C1 segment of cervical spinal cord (tissue), 14 donors: ENCODE measurements at regions not wholly inside any gene's neighbourhood (a gene's known extent, or its start where the extent isn't known, plus 50 kb on each side); places are given as distances from the start of the nearest gene placed in this dataset.
A peak's percentile ranks its signal among the peaks of the same experiment; 100 is the strongest.
"Not testable (repeated sequence)": the region's sequence is repeated elsewhere in the genome, so short reads cannot be mapped to it uniquely, and the experiment has no call there.

ENCODE experiments used
- DNase-seq, 14 donors: peaks; one replicate each; lab custom pipeline; 2025; lab: John Stamatoyannopoulos, UW

DNA sequence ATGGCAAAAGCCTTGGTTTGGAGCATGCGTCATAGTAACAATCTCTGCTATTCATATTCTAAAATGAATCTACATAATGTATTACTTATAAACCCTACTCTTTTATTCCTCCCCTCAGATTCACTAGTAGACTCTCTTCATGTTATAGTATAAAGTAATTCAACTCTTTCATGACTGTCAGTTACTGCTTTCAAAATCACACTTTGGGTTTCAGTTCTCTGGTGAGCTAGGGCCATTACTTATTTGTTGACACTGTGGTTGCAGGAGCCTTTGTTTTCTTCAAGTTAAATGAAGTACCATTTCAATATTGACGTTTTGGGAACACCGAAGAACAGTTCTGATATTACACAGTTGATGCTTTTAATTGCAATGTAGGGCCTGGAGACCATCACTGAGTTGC is 378.4 kb downstream of the DDX10 start:
- no peak for DNase-seq

GRCh38 chr11:109046284-109046992 is 375.6 kb upstream of the C11orf87 start:
- no peak for DNase-seq

DNA sequence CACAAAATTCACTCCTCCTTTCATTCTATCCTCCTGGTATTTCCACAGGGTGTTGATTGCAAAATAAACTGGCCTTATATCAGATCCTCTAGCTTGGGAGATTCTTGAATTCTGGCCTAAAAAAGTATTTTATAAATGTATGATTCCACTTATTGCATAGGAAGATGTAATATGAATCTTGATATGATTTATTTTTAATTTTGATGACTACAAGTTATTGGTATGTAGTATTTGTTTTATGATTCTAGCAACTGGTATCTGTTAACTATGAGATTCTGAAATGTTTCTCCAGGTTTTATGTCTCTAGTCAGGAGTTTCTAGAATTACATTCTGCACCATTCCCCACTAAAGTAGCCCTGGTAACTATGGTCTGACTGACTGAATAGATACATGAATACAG is 373.9 kb upstream of the C11orf87 start:
- no peak for DNase-seq

- no peak for DNase-seq
Observed at GRCh38 chr11:109051200-109051599, 370.8 kb upstream of the C11orf87 start.

DNA sequence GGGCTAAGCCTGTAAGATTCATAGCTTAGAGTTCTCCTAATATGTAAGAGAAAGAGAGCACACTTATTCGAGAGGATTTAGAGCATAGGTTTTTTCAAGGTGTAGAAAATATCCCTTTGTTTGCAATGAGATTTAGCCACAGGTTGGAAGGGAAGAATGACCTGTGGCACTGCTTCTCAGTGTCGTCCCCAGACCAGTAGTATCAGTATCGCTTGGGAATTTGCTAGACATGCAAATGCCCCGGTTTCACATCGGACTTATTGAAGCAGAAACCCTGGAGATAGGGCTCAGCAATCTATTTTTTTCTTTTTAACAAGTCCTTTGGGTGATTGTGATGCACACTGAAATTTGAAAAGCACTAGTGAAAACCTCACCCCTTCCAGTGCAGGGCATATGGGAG is 362.6 kb upstream of the C11orf87 start:
- DNase-seq = no peak

- no peak for DNase-seq
Observed at GRCh38 chr11:109061394-109061793, 360.6 kb upstream of the C11orf87 start.

DNA sequence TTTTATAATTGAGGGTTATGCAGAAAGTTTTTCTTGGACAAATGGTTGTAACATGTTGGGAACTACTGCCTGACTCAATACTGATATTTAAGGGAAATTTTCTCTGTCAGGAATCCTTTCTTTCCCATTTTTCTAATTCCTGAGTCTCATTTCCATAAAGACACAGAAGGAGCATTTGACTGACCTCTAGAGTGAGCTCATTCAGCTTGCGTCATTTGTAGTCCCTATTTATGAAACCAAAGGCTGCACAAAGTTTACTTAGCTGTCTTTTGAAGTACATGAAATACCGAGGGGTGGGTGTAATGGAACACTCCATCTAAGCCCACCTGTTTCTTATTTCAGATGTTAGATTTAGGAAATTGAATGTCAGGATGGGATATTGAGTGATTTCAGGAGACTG is 359.5 kb upstream of the C11orf87 start:
- no peak for DNase-seq

DNA sequence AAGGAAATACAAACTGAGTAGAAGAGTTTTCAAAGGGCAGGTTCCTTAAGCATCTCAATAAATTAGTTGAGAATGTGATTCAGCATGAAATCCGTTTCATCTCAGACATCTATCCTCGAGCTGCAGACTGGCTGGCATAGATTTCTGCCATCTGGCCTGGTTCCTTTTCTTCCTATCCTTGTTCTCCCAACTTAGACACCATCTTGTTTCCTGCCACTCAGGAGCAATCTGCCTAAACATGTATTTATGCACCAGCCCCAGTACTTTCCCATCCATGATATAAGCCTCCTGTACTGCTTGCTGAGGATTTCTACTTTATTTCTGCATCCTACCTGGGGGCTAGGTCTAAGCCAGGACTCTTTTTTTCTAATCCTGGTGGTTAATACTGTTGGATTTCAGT is 359.1 kb upstream of the C11orf87 start:
- DNase-seq = no peak

DNA sequence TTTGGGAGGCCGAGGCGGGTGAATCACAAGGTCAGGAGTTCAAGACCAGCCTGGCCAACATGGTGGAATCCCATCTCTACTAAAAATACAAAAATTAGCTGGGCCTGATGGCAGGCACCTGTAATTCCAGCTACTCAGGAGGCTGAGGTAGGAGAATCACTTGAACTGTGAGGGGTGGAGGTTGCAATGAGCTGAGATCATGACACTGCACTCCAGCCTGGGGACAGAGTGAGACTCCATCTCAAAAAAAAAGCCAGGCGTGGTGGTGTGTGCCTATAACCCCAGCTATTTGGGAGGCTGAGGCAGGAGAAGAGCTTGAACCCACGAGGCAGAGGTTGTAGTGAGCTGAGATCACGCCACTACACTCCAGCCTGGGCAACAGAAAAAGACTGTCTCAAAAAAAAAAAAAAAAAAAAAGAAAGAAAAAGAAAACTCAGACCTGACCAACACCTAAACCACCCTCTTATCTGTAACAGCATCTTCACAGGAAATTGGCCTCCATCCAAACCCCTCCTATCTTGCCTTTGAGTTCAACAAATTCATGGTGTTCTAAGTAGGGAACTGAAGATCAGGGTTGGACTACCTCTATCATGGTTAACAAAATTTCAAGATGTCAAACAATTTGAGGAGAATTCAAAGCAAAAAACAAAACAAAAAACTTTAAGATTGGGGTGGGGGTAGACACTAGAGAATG is 357.2 kb upstream of the C11orf87 start:
- DNase-seq = not testable (repeated sequence)

GRCh38 chr11:109071262-109071661 is 350.7 kb upstream of the C11orf87 start:
- DNase-seq = no peak

DNA sequence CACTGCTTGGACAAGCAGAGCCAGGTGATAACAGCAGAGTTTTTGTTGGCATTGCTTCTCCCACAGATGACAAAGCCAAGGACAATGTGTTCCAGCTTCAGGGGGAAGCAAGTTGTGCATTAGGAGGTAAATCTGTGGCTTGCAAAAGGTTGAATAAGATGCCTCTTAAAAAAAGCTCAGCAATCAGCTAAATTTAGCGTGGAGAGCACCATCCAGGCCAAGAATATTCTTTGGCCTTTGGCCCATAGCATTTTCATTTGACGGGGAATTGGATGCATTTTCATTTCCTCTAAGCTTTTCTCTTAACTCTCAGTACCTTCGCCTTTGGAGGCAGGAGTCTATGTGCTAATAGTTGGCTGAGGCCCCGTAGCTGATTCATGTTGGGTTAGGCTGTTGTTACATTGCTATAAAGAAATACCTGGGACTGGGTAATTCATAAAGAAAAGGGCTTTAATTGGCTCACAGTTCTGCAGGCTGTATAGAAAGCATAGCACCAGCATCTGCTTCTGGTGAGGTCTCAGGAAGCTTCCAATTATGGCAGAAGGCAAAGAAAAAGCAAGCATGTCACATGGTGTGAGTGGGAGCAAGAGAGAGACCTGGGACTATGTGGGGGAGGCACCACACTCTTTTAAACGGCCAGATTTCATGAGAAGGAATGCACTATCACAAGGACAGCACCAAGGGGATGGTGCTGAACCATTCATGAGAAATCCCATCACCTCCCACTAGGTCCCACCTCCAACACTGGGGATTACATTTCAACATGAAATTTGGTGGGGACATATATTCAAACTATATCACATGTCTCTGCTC is 350.1 kb upstream of the C11orf87 start:
- DNase-seq = peak in 2 of 14 donors; percentile 7 to 99

DNA sequence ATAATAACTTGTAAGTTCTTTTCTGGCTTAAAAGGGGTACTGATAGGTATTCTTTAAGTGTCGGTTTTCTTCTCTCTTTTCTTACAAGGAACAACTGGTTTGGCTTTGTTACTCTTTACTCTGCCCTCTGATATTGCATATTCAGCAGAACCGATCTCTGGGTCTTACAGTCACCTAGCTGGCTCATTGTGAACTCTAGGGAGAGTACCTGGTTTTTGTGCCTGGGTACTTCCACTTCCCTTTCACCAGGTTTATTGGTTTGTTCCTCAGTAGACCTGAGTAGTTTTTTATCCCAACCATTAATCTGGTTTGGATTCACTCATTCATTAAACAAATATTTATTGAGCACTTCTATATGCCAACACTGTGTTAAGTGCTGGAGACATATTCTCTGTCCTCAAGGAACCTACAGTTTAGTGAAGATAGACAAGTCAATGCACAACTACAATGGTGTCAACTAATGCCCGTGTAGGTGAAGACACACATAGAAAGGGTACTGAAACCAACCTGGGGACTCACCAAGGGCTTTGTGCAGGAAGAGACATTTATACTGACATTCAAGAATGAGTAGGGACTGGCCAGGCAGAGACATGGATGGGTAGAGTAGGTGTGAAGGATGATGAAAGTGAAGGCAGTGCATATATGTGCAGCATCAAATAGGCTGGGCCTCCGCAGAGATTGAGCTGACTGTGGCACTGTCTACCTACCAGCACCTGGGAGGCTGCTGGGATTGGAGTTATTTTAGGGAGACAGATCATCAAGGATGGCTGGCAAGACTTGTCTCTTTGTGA is 348.8 kb upstream of the C11orf87 start:
- DNase-seq = no peak

DNA sequence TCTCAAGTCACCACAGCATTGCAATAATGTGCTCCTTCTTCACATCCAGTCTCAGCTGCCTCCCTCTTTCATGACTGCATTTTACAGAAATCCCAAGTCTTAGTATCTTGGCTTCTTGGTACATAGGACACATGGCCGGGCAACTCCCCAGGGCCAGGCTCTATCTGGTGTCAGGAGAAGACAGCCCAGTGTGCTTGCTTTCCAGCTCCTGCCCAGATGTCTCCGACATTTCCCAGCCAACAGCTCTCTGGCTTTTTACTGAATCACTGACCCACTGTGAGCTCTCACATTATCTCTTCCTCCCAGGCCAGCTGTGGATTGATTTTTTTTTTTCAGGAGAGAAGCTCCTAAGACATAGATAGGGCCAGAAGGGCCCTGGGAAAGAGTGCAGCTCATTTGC is 346.0 kb upstream of the C11orf87 start:
- no peak for DNase-seq

DNA sequence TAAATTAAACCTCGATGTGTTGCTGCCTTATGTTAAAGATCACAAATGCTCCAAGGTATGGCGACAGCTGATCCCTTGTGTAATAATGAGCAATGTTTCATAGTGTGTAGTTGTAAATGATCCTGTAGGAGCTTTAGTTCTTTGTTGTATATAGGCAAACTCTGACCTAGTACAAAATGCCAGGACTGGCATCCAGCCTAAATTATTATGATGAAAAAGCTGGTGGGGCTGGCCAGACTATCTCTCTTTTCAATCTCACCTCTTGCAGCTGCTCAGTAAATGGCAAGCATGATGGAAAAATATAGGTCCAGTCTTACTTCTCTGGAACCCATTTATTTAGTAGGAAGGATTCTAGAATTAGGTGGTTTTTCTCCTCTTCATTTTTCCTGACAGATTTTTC is 345.1 kb upstream of the C11orf87 start:
- no peak for DNase-seq

- no peak for DNase-seq
Observed at GRCh38 chr11:109077291-109077920, 344.6 kb upstream of the C11orf87 start.

- DNase-seq = peak in 1 of 14 donors; percentile 86
Observed at GRCh38 chr11:109085708-109086373, 336.1 kb upstream of the C11orf87 start.

- no peak for DNase-seq
Observed at GRCh38 chr11:109086931-109087330, 335.1 kb upstream of the C11orf87 start.

DNA sequence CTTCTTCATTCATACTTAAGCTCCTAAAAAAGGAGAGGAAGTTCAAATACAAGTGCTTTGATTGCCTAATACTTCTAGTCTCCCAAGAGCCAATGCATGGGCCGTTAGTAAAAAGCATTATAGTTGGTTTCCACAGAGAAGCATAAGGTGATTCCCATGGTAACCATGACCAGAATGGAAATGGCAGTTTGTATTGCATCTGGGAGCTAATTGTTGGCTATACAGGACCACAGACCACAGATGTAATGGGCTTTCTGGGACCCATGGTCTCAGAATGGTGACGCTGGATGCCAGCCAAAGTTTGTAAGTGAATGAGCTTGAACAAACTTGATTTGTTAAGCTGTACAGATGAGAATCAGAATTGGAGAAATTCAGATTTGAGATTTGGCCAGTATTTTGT is 333.9 kb upstream of the C11orf87 start:
- DNase-seq = no peak

DNA sequence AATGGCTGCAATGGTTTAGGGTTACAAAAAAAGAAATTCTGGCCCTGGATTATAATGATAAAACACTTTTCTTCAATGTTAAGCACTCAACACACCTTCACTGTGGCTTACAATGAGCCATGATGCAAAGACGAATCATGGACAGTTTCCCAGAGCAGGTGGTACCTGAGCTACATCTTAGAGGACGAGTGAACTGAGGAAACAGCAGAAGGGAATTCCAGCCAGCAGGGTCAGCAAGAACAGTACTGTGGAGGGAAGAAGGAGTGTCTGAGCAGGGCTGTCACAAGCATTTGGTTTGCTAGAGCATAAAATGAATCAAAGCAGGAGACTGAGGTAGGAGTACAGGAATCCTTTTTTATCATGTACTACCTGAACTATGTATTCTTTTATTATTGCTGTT is 332.8 kb upstream of the C11orf87 start:
- DNase-seq = no peak

DNA sequence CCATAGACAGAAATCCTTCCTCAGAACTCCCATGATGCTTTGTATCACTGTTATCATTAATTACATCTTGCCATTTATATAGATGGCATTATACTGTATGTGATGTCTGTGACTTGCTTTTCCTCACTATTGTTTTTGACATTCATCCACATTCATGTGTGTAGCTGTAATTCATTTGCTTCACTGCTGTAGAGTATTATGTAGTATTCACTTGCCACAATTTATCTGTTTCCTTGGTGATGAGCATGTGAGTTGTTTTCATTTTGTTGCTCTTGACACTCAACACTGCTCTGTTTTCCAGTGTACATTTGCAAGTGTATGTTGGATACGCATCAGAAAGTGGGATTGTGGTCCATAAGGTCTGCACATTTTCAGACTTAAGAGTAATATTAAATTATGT is 328.6 kb upstream of the C11orf87 start:
- DNase-seq = no peak

- no peak for DNase-seq
Observed at GRCh38 chr11:109096266-109096665, 325.7 kb upstream of the C11orf87 start.
